Large intestine (tissue), 3 donors: ENCODE measurements at regions not wholly inside any gene's neighbourhood (a gene's known extent, or its start where the extent isn't known, plus 50 kb on each side); places are given as distances from the start of the nearest gene placed in this dataset.
"Not testable (repeated sequence)": the region's sequence is repeated elsewhere in the genome, so short reads cannot be mapped to it uniquely, and the experiment has no call there.

Experiments used
- DNase-seq, 2 donors: peaks; one replicate each; pipeline versions ENCODE4 v3.0.0 to v3.0.0-alpha.2; 2013
- H3K27ac ChIP-seq: one replicate; pipeline ENCODE4 v1.5.1; 2013; ENCODE audit warnings: low read length
- H3K27me3 ChIP-seq: 2 replicates; pipeline ENCODE4 v1.6.1; 2013; ENCODE audit warnings: low read length; ENCODE audit not compliant: control insufficient read depth, insufficient read depth
- H3K36me3 ChIP-seq: 2 replicates; pipeline ENCODE4 v1.6.1; 2013; ENCODE audit warnings: low read length; ENCODE audit not compliant: control insufficient read depth, insufficient read depth
- H3K4me1 ChIP-seq: one replicate; pipeline ENCODE4 v1.6.1; 2013; ENCODE audit warnings: low read length; ENCODE audit not compliant: control insufficient read depth, insufficient read depth
- H3K4me3 ChIP-seq: one replicate; pipeline ENCODE4 v1.5.1; 2013; ENCODE audit warnings: low read length
- H3K9me3 ChIP-seq: one replicate; pipeline ENCODE4 v1.6.1; 2013; ENCODE audit warnings: mild to moderate bottlenecking, low read depth, low read length, moderate library complexity; ENCODE audit not compliant: control insufficient read depth
- WGBS: methylation state at CpG from one replicate; pipeline ENCODE4 v1.1.5; 2013; ENCODE audit warnings: low lambda C conversion rate; ENCODE audit not compliant: insufficient coverage; 5-methylcytosine and 5-hydroxymethylcytosine counted together

GRCh38 chr3:115402651-115403050, 220.7 kb upstream of the GAP43 start:
- Histone ChIP-seq H3K4me1 (no peaks in the 10 kb centered on the region), H3K27me3 (no peaks in the 10 kb centered on the region), H3K4me3 (no peak overlapping the region), H3K27ac (no peak overlapping the region), H3K36me3 (no peaks in the 10 kb centered on the region), H3K9me3 (no peaks in the 10 kb centered on the region)
- DNase-seq, result no peak

GRCh38 chr3:115403786-115404185, 219.5 kb upstream of the GAP43 start:
- Histone ChIP-seq H3K27ac (no peak overlapping the region), H3K4me1 (no peaks in the 10 kb centered on the region)
- no CpG with 5 or more reads among the region's 2 CpGs for WGBS

GRCh38 chr3:115409596-115409995, 213.7 kb upstream of the GAP43 start:
- Histone ChIP-seq H3K27ac (no peak overlapping the region), H3K36me3 (no peaks in the 10 kb centered on the region), H3K9me3 (no peaks in the 10 kb centered on the region), H3K4me1 (no peaks in the 10 kb centered on the region), H3K4me3 (no peak overlapping the region), H3K27me3 (no peaks in the 10 kb centered on the region)
- no peak for DNase-seq
- 86% methylated on average over 4 of the region's 5 CpGs for WGBS

More at GRCh38 chr3:115403786-115404185, 219.5 kb upstream of the GAP43 start:
- no peaks in the 10 kb centered on the region for H3K36me3 ChIP-seq
- H3K9me3 ChIP-seq, result no peaks in the 10 kb centered on the region
- no peak overlapping the region for H3K4me3 ChIP-seq
- no peak for DNase-seq
- H3K27me3 ChIP-seq, result no peaks in the 10 kb centered on the region

GRCh38 chr3:115414610-115415009, 208.7 kb upstream of the GAP43 start:
- not testable (repeated sequence) for H3K27me3 ChIP-seq, H3K9me3 ChIP-seq
- WGBS, result no CpG with 5 or more reads among the region's 4 CpGs

GRCh38 chr3:115415246-115415996, 207.9 kb upstream of the GAP43 start:
- H3K4me1 ChIP-seq, result no peaks in the 10 kb centered on the region
- no peak overlapping the region for H3K4me3 ChIP-seq
- H3K27ac ChIP-seq, result no peak overlapping the region
- no peaks in the 10 kb centered on the region for H3K9me3 ChIP-seq
- DNase-seq, result no peak
- H3K36me3 ChIP-seq, result no peaks in the 10 kb centered on the region
- WGBS, result 67% methylated on average over 1 of the region's 4 CpGs
- no peaks in the 10 kb centered on the region for H3K27me3 ChIP-seq

More at GRCh38 chr3:115414610-115415009, 208.7 kb upstream of the GAP43 start:
- H3K4me1 ChIP-seq, H3K36me3 ChIP-seq, H3K27ac ChIP-seq, DNase-seq, H3K4me3 ChIP-seq: not testable (repeated sequence)

- 41% methylated on average over 1 of the region's 1 CpG for WGBS
- H3K27me3 ChIP-seq, result no peaks in the 10 kb centered on the region
- no peaks in the 10 kb centered on the region for H3K4me1 ChIP-seq
Measured at GRCh38 chr3:115418583-115418982, 204.7 kb upstream of the GAP43 start.

GRCh38 chr3:115420086-115420485, 203.2 kb upstream of the GAP43 start:
- WGBS, result no CpG with 5 or more reads among the region's 1 CpG
- H3K27me3 ChIP-seq, result no peaks in the 10 kb centered on the region
- no peaks in the 10 kb centered on the region for H3K9me3 ChIP-seq
- no peak overlapping the region for H3K4me3 ChIP-seq
- DNase-seq, result no peak
- H3K4me1 ChIP-seq, result no peaks in the 10 kb centered on the region
- no peak overlapping the region for H3K27ac ChIP-seq
- no peaks in the 10 kb centered on the region for H3K36me3 ChIP-seq

More at GRCh38 chr3:115418583-115418982, 204.7 kb upstream of the GAP43 start:
- no peak for DNase-seq
- no peaks in the 10 kb centered on the region for H3K9me3 ChIP-seq
- no peak overlapping the region for H3K4me3 ChIP-seq
- H3K27ac ChIP-seq, result no peak overlapping the region
- no peaks in the 10 kb centered on the region for H3K36me3 ChIP-seq

- Histone ChIP-seq H3K36me3 (no peaks in the 10 kb centered on the region), H3K27me3 (no peaks in the 10 kb centered on the region), H3K9me3 (no peaks in the 10 kb centered on the region), H3K4me1 (no peaks in the 10 kb centered on the region), H3K27ac (no peak overlapping the region), H3K4me3 (no peak overlapping the region)
- WGBS, result no CpG with 5 or more reads among the region's 1 CpG
- DNase-seq, result no peak
Measured at GRCh38 chr3:115423170-115423569, 200.1 kb upstream of the GAP43 start.

- WGBS, result 73% methylated on average over 3 of the region's 5 CpGs
Measured at GRCh38 chr3:115428841-115429240, 194.5 kb upstream of the GAP43 start.

GRCh38 chr3:115436767-115437301, 186.5 kb upstream of the GAP43 start:
- Histone ChIP-seq H3K4me3 (no peak overlapping the region), H3K36me3 (no peaks in the 10 kb centered on the region), H3K27ac (no peak overlapping the region), H3K27me3 (no peaks in the 10 kb centered on the region), H3K9me3 (no peaks in the 10 kb centered on the region), H3K4me1 (no peaks in the 10 kb centered on the region)
- no peak for DNase-seq
- no CpG with 5 or more reads among the region's 5 CpGs for WGBS

More at GRCh38 chr3:115428841-115429240, 194.5 kb upstream of the GAP43 start:
- H3K4me1 ChIP-seq, result no peaks in the 10 kb centered on the region
- H3K27ac ChIP-seq, result no peak overlapping the region
- H3K27me3 ChIP-seq, result no peaks in the 10 kb centered on the region
- H3K36me3 ChIP-seq, result no peaks in the 10 kb centered on the region
- H3K9me3 ChIP-seq, result no peaks in the 10 kb centered on the region
- DNase-seq, result no peak
- no peak overlapping the region for H3K4me3 ChIP-seq

GRCh38 chr3:115438799-115439198, 184.5 kb upstream of the GAP43 start:
- no peak overlapping the region for H3K4me3 ChIP-seq
- no peaks in the 10 kb centered on the region for H3K9me3 ChIP-seq
- WGBS, result 80% methylated on average over 1 of the region's 2 CpGs
- no peak for DNase-seq
- no peaks in the 10 kb centered on the region for H3K36me3 ChIP-seq
- H3K4me1 ChIP-seq, result no peaks in the 10 kb centered on the region
- H3K27me3 ChIP-seq, result no peaks in the 10 kb centered on the region
- no peak overlapping the region for H3K27ac ChIP-seq
